NCI-H1417 (cell line): ENCODE measurements at regions not wholly inside any gene's neighbourhood (a gene's known extent, or its start where the extent isn't known, plus 50 kb on each side); places are given as distances from the start of the nearest gene placed in this dataset.

ENCODE experiments used
- DNase-seq, 3 experiments: peaks; one replicate each; lab custom pipeline; 2025; lab: John Stamatoyannopoulos, UW

DNA sequence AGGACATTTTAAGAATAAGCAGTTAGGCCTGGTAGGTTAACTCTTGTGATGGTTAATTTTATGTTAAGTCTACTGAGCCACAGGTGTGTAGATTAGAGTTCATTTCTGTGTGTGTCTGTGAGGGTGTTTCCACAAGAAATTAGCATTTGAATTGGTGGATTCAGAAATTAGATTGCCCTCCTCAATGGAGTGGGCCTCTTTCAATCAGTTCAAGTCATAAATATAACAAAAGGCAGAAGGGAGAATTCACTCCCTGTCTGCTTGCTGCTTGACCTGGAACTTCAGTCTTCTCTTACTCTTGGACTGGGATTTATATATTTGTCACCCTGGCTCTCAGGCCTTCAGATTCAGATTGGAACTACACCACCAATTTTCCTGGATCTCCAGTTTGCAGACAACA is 55.3 kb upstream of the POM121L12 start:
- no peak for DNase-seq

DNA sequence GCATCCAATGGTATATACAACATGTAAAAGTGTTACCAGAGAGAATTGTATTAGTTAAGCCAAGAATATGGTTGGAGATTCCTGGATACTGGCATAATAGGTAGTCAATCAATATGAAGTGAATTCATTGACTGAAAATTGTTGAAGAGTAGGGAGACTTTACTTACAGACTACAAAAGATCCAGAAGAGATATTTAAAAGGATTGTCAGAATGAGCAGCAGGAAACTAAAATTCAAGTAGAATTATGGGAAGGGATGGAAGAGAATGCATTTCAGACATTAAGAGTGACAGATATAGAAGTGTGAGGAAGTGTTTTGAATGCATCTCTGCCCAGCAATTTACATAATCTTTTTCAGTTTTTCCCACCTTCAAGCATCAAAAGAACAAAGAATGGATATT is 62.3 kb upstream of the POM121L12 start:
- DNase-seq, result no peak

DNA sequence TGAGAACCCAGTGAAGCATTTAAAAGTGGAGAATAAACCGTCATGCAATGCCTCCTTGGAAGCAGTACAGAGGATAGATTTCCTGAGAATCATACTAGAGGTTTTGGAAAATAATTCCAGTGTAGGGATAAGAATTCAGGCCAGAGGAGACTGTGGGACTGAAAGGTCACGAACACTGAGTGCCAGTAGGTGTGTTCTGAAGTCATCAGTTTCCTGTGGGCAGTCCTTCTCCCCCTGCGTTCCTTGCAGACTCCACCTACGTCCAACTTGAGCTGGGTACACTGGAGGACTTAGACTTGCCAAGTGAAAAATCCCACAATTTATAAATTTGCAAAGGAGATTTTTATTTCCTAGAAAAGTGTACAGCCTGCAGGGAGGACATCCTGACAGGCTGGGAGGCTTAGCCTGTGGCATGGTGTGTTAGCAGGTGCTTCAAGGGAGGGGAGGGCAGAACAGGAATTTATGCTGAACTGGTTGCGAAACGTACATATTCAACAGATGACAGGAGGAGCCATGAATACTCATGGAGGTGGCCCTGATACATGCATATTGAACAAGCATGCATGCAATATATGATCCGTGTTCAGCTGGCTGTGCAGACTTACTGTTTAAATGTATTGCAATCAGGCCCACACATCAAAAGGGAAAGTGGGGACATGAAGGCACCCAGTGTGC is 72.9 kb upstream of the POM121L12 start:
- no peak for DNase-seq

DNA sequence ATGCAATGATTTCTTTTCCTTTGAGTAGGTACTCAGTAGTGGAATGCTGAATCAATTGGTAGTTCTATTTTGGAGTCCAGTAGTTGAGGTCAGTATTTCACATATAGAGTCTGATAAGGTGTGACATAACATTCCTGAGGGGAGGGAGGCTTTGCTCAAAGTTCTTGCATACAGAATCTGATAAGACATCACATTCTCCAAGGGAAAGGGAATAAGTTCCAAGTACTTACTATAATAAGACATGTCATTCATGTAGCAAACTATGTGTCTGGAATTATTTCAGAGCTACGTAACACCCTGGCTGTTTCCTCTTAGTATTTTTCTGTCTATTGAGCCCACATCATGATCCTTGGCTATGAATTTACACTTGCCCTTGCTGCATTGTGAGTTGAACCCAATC is 74.3 kb upstream of the POM121L12 start:
- no peak for DNase-seq

DNA sequence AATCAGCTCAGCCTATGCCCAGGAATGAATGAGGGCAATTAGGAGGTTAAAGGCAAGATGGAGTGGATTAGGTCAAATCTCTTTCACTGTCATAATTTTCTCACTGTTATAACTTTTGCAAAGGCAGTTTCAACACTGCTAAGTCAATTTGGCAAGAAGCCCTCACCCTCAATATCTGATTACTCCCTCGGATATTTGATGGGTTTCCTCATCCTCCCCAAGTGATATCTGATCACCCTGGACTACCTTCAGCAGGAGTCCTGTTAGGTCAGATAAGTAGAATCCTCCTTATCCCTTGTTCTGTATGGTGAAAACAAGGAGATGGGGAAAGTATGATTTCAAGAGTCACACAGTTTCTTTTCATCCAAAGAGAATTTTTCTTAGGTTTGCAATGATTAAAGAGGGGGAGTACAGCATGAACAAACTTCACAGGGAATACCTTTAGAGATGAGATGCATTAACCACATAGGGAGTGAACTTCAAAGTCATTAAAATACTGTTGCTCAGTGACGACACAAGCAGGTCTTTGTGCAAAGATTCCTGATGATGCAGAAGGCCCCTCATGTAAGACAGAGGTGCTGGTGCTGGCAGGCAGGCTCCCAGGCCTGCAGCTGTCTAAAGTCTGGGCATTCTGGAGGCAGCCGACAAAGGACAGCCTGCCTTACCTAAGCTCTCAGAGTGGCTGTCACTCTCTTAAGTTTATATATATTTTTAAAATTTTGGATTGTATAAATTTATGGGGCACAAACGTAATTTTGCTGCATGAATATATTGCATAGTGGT is 75.4 kb upstream of the POM121L12 start:
- no peak for DNase-seq

DNA sequence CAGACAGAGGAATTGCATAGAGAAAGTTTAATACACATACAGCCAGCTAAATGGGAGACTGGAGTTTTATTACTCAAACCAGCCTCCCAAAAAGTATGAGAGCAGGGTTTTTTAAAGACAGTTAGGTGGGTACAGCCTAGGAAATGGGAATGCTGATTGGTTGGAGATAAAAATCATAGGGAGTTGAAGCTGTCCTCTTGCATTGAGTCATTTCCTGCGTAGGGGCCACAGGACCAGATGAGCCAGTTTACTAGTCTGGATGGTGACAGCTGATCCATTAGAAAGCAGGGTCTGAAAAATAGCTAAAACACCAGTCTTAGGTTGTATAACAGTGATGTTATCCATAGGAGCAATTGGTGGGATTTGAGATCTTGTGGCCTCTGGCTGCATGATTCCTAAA is 76.1 kb upstream of the POM121L12 start:
- no peak for DNase-seq

DNA sequence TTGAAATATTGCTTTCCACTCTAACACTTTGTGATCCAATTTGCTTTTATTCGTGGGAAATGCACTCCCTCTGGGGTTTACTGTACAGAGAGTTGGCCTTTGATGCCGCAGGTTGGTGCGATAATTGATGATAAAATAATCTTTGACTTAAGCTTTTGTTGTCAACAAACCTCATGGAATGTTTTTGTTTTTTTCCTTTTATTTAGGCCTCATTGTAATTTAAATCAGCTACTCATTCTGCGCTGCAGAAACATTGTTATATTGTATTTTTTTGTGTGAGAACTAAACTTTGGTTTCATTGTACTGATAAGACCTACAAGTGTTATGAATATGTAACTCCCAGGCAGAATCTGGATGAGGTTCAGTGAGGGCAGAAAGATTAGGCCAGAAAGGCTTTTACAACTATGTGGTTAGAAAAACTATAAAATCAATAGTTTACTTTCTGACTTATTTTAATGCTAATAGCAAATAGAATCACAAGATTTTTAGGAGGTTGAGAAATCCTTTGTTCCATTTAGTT is 76.8 kb upstream of the POM121L12 start:
- DNase-seq, result no peak

DNA sequence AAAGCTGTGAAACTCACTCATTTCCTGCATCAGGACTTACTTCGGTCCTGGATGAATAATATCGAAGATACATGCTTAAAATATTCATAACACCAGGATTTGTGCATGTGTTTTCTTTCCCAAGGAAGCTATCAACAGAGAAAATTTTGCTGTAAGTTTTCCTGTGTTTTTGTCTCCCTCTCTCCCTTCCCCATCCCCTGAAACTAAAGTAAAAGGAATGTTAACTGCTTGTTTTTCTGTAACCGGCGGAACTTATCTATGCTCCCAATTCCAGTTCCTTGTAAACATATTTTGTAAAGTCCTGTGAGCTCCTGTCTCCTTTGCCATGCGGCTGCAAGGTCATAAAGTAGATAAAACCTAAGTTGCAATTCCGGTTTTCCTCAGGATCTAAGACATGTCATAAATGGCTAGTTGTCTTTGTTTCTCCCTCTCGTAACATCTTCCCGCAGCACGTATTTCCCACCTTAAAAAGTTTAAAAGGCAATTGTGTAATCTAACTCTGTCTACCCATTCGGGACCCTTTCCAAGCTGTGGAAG is 79.0 kb upstream of the POM121L12 start:
- DNase-seq, result no peak

DNA sequence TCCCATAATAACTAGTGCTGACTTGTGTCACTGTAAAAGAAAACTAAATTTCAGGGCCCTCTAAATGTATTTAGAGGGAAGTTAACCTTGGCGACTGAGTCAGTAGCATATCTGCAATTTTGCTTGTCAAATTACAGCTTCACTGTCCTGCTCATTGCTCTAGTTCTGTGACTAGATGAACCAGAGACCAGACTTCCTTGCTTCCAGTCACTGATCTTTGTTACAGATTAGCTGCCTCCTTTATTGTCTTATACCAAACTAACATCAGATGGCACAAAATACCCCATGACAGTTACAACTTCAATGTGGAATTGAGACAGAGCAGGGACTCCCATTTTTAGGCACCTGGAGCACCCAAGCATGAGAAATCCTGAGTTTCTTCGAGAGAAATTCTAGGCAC is 79.9 kb upstream of the POM121L12 start:
- DNase-seq, result no peak

DNA sequence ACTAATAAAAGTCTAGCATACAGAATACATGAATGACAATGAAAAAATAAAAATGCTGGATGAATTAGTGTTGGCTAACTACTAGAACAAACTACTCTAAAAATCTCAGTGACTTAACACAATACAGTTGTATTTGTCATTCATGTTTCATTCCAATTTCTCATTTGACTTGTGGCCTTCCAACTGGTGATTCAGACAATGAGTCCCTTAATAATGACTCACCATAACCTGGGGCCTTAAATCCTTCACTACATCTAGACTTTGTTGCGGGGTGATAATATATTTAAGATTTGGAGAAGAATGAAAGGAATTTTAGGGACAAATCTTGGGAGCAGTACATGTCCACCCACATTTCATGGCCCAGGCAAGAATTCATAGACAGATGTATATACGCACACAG is 90.5 kb upstream of the POM121L12 start:
- DNase-seq, result no peak

DNA sequence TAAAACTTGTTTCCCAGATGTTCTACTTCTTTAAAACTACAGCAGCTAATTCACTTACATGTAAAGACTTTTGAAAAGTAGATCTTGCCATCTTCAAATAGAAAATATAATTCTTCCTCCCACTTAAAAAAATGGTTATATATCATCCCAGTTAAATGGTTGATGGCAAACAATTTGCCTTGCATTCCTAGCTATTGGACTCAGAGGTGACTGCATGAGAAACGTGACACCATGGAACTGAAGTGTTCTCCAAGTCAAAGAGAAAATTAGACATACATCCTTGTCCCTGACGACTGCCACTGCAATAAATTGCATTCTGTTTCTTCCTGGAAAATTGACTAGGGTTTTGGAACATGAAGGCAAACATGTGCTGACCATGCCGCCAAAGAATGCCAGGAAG is 95.0 kb upstream of the POM121L12 start:
- DNase-seq, result no peak

DNA sequence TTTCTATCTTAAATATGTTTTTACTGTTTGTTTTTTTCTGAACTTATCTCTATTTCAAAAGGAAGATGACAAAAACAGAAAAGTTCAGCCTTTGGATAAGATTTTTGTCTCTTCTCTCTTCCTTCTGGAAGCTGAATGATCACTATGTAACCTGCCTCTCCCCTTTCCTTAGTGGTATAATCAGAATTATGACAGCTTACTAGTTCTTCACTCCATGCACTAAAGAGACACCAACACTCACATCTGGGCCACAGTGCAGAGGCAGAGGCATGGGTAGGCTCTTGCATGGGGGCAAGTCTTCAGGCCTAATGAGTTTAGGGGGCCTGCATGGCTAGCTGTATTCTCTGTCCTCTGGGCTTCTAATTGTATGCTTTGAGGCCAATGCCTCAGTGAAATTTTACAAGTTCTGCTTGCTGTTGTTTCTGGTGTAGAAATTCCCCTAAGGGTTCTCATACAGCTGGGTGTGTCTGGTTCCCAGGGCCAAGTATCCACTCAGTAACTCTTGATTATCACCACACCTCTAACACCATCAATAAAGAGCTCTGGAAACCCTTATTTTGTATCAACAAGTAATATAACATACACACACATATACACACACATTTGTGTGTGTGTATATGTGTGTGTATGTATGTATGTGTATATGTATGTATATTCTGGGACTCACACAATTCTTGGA is 96.8 kb upstream of the POM121L12 start:
- no peak for DNase-seq

DNA sequence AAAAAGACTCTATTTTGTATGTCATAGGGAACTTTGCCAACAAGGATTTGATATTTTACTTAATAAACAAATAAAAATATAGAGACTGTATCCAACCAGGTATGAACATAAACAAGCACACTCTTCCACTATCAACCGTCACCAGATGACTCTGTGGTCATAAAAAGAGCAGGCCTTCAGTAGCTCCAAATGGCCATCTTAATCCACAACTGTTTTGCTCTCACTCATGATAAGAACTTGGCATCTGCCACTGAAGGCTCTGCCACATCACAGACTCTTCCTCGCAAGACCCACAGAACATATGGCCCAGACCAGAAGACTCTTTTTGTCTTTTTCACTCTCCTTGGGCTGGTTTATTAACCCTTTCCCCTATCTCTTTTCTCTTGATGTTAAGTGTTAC is 98.7 kb upstream of the POM121L12 start:
- DNase-seq, result no peak

DNA sequence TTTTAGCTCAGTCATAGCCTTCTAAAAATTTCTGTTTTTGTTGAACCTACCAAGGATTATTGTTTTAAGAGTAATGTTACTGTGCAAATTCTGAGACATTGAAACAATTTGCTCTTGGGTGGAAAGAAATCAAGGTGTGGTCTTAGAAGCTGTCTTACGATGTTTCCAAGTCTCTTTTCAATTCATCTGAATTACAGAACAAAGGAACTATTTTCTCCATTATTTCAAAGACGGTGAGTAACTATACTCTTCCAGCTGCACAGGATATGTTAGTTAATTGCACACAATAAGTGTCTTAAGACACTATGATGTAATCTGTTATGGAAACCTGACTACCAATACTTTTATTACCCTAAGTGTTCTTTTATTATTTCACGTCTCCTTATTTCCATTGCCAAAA is 106.8 kb upstream of the POM121L12 start:
- no peak for DNase-seq

DNA sequence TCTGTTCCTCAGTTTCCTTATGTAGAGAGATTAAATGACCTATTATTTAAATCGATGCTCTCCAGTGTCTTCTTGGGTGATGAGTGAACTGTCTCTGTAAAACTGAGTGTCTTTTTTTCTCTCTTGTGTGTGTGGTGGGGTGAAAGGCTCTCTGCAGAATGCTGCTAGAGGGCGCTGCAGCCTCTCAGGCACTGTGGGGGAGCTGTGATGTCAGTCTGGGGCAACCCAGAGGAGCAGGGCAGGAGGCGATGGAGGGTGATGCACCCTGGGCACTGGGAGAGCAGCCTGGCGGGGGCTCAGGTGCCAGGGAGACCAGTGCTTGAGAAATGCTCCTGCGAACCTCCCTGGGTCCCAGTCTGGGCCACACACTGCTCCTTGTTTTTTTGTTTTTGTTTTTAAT is 110.1 kb upstream of the POM121L12 start:
- no peak for DNase-seq

DNA sequence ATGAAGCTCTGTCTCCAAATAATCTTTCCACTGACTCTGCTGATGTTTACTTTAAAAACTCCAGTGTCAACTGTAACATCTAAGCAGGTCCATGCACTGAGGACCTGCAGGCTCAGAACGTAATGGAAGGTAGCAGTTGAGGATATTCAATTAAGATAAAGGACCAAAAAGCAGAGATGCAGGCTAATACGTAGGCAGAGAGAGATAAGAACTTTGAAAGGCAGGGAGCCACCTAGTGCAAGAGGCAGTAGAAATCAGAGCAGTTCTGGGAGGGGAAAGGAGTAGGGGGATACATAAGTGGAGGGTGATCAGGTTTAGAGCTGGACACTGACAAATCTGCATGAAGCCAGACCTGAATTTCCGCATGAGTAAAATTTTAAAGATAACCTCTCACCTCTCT is 114.5 kb upstream of the POM121L12 start:
- DNase-seq, result no peak

DNA sequence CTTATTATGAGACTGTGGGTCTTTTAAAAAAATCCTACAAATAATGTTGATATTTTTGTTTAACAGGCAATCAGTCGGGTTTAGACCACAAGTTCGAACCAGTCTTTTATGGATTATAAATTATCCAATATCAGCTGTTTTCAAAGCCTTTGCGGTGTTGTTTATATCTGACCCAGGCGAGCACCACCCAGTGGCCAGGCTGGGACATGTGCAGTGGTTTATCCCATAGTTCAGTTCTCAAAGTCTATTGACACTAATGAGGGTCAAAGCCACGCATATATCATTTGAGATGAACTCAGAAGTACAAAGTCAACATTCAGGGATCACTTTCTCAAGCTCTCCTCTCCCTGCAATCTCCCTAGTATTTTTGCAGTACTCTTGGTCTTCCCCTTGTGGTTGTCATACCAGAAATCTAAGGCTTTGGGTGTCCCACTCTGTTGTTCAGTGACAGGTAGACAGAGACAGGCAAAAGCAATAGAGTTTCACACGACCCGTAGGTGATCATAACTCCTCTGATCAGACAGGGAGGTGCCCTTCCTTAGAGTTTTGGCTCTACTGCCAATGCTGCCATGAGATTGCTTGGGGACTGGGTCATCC is 117.4 kb upstream of the POM121L12 start:
- DNase-seq, result peak in 1 of 3 experiments; percentile 16

DNA sequence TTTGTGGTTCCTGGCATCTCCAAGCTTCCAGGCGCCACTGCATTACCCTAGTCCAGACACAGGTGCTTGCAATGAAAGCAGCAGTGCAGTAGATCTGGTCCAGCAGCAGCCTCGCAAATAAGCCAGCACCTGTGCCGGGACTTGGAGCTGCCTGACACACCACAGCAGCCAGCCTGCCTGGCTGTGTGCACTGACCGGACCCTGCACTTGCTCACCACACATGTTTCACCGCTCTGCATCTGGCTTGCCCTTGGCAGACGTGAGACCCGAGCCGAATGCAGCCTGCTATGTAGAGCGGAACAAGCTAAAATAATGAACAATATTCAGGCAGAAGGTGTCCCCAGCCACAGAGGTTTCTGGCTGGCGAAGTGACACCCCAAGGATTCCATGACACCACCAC is 123.6 kb upstream of the POM121L12 start:
- DNase-seq, result no peak

DNA sequence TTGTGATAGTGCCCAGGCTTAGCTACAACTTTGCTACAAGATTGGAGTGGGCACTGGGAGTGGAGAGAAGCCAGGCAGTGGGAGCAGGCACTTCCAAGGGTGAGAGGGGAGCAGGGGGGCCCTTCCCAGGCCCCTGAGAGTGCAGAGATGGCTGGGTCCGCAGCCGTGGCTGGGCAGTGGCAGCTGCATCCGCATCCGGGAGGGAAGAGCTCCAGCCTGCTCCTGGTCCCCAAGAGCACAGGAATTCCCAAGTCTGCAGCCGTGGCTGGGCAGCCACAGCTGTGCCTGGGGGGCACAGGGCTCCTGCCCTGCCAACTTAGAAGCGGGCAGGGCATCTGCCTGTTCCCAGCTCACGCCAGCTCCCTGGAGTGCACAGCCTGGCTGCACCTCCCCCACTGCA is 124.1 kb upstream of the POM121L12 start:
- no peak for DNase-seq

DNA sequence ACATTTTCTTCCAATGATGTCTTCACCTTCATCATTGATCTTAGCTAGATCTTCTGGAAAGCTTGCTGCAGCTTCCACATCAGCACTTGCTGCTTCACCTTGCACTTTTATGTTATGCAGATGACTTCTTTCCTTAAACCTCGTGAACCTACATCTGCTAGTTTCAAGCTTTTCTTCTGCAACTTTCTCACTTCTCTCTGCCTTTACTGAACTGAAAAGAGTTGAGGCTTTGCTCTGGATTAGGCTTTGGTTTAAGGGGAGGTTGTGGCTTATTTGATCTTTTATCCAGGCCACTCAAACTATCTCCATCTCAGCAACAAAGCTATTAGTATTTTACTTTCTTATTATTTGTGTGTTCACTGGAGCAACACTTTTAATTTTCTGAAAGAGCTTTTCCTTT is 125.5 kb upstream of the POM121L12 start:
- DNase-seq, result no peak

DNA sequence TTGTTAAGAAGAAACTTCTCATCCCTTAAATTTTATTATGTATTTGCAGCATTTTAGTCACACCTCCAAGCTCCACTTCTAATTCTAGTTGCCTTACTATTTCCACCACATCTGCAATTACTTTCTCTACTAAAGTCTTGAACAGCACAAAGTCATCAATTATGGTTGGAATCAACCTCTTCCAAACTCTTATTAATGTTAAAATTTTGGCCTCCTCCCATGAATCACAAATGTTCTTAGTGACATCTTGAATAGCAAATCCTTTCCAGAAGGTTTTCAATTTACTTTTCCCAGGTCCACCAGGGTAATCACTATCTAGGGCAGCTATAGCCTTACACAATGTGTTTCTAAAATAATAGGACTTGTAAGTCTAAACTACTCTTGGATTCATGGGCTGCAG is 126.3 kb upstream of the POM121L12 start:
- DNase-seq, result no peak

DNA sequence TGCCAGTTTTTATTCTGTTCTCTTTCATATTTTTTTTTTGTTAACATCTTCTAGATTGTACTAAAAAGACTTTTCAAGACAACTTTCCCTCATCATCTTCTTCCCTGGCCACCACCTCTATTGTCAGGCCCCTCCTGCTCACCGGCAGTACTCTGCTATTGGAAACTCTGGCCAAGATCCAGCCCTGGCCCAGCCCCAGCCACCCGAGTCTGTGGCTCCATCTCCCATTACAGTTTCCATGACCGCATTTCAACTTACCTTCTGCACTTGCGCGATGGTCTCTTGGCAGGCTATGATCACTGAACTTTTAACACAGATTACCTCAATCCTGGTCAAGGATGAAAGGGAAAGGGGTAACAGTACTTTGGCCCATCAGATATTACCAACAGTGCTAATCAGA is 137.7 kb upstream of the POM121L12 start:
- DNase-seq, result no peak
